SKM-1 (cell line): ENCODE measurements at regions not wholly inside any gene's neighbourhood (a gene's known extent, or its start where the extent isn't known, plus 50 kb on each side); places are given as distances from the start of the nearest gene placed in this dataset.
"Not testable (repeated sequence)": the region's sequence is repeated elsewhere in the genome, so short reads cannot be mapped to it uniquely, and the experiment has no call there.

Experiments
- DNase-seq: peaks from one replicate; lab custom pipeline; 2025; ENCODE audit not compliant: unreplicated experiment; lab: John Stamatoyannopoulos, UW

DNA sequence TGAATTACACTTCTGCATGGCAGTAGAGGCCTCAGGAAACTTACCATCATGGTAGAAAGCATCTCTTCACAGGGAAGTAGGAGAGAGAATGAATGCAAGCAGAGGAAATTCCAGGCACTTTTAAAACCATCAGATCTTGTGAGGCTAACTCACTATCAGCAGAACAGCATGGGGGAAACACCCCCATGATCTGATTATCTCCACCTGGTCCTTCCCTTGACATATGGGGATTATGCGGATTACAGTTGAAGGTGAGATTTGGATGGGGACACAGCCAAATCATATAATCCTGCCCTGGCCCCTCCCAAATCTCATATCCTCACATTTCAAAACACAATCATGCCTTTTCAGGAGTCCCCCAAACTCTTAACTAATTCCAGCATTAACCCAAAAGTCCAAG, 691.1 kb downstream of the SI start:
- DNase-seq: no peak

GRCh38 chr3:164380156-164380555, 698.1 kb downstream of the SI start:
- no peak for DNase-seq

- no peak for DNase-seq
Measured at GRCh38 chr3:164377466-164377865, 700.8 kb downstream of the SI start.

GRCh38 chr3:164375995-164376394, 702.3 kb downstream of the SI start:
- no peak for DNase-seq

- DNase-seq: no peak
Measured at GRCh38 chr3:164375538-164375937, 702.8 kb downstream of the SI start.

DNA sequence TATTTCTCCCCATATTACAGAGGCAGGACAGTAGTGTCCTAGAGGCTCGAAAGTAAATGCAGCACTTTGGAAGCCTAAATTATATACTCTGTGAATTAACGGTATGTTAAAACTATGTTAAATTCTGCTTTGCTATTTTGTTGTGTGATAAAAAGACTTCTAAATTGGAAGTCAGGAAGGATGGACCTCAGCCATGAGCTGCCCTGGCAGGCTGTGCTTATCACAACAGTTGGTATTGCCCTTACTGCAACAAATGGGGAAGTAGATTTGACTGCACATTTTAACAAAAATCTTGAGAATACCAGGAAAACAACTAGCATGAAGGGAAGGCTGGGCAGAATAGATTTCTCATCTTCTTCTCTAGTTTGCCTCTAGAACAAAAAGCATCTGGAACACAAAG, 706.6 kb downstream of the SI start:
- no peak for DNase-seq

- DNase-seq: no peak
Measured at GRCh38 chr3:164370970-164371369, 707.3 kb downstream of the SI start.

GRCh38 chr3:164365242-164365641, 713.1 kb downstream of the SI start:
- no peak for DNase-seq

DNA sequence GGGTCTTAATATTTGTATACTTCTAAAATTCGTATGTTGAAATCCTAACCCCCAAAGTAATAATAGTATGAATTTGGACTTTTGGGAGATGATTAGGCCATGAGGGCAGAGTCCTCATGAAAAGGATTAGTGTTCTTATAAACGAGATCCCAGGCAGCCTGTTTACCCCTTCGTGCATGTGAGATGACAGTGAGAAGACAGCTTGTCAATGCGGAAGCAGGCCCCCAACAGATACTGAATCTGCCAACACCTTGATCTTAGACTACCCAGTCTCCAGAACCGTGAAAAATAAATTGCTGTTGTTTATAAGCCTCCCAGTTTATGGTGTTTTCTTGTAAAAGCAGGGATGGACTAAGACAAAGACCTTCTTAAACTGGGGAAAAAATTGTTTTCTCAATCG, 714.2 kb downstream of the SI start:
- DNase-seq: no peak

DNA sequence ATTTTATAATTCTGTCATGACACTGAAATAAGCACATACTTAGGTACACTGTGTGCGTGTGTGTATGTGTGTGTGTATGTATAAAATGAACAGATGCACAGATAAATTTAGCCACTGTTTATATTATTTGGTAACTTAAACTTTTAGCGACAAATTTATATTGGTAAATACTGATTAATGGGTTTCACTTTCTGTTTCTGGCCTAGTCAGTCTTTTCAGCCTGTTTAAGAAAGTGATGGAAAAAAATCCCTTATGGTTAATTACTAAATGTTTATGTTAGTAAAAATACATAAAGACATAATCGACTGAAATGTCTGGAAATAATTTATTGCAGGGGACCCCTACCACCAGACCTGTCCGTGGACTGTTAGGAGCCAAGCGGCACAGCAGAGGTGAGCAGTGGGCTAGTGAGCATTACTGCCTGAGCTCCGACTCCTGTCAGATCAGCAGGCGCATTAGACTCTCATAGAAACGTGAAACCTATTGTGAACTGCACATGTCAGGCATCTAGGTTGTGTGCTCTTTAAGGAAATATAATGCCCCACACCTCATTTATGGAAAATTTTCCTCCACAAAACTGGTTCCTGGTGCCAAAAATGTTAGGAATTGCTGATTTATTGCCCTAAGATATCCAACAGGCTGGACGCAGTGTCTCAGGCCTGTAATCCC, 717.4 kb downstream of the SI start:
- no peak for DNase-seq

DNA sequence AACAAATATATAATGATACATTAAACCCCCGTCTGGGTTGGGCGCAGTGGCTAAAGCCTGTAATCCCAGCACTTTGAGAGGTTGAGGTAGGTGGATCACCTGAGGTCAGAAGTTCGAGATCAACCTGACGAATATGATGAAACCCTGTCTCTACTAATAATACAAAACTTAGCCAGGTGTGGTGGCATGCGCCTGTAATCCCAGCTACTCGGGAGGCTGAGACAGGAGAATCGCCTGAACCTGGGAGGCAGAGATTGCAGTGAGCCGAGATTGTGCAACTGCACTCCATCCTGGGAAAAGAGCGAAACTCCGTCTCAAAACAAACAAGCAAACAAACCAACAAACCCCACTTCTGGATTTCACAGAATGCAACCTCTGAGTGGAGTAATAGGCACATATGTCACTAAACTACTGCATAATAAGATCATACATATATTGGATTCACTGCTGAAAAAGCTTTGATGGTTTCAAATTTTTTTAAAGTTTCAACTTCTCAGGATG, 718.2 kb downstream of the SI start:
- DNase-seq: no peak

- no peak for DNase-seq
Measured at GRCh38 chr3:164352991-164353390, 725.3 kb downstream of the SI start.

GRCh38 chr3:164351131-164351530, 727.2 kb downstream of the SI start:
- no peak for DNase-seq

- DNase-seq: not testable (repeated sequence)
Measured at GRCh38 chr3:164342206-164342605, 736.1 kb downstream of the SI start.

DNA sequence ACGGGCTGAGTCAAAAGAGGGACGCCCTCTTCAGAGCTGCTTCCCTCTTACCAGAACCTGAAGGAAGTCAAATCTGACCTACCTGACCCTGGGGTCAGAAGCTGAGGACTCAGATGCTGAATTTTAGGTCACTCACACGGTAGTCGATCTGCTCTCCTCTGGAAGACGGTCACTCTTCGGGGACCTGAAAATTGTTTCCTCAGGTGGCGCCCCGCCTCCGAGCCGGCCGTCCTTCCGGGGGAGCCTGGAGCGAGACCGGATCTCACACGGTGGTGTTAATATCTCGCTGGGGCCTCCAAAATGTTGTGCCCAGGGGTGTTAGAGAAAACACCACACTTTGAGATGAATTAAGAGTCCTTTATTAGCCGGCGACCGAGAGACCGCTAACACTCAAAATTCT, 737.2 kb downstream of the SI start:
- DNase-seq: no peak

GRCh38 chr3:164340273-164340672, 738.0 kb downstream of the SI start:
- DNase-seq: no peak

GRCh38 chr3:164332831-164333802, 745.2 kb downstream of the SI start:
- no peak for DNase-seq

DNA sequence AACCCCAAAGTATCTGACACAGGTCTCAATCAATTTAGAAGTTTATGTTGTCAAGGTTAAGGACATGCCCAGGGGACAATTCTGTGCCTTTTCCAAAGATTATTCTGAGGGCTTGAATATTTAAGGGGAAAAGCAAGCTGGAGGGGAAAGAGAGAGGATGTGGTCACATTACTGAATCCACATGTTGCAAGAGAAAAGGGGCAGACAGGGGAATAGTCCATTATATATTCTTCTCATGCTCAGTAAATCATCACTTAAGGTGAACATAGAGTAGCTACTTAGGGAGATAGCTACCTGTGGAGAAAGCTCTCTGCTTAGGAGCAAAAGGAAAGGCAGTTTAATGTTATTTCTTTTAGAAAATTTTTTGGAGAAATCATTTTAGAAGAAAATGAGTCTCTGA, 751.6 kb downstream of the SI start:
- no peak for DNase-seq

- DNase-seq: no peak
Measured at GRCh38 chr3:164320962-164321361, 757.3 kb downstream of the SI start.

DNA sequence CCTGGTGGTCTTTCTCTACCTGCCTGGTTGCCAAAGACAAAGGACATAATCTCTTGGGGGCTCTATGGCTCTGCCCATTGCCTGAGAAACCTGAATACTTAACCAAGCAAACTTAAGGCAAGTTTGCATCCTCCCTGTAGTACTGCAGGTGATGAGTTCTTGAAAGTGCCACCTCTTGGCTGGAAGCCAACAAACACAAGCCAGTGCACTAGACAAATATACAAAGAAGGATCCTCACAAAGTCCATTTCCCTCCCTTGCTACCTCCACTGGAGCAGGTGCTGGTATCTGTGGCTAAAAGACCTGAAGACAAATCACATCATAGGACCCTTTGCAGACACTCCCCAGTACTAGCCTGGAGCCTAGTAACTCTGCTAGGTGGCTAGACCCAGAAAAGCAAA, 772.3 kb downstream of the SI start:
- DNase-seq: no peak

GRCh38 chr3:164303894-164304293, 774.4 kb downstream of the SI start:
- DNase-seq: no peak

DNA sequence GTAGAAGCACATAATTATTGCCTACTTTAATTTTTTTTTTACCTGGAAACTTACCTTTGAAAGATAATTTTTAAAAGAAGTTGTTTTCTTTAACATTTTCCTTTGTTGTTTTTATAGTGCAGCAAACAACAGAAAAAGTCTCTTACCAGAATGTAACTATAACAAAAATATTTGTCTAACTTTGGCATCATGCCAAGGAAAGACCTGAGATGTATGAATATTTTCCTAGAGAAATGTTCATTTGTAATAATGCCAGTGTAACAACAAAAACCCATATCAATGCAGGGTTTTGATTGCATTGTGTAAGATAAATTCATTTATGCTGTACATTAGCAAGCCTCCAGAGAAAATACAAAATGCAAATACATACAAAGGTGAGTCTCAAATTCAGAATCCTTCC, 775.7 kb downstream of the SI start:
- no peak for DNase-seq
